GM12872 (cell line): ENCODE measurements at regions not wholly inside any gene's neighbourhood (a gene's known extent, or its start where the extent isn't known, plus 50 kb on each side); places are given as distances from the start of the nearest gene placed in this dataset.

ENCODE experiments used
- CTCF ChIP-seq: IDR thresholded peaks from 3 replicates; pipeline ENCODE4 v1.5.1; 2011; ENCODE audit warnings: low read depth, mild to moderate bottlenecking, low read length, moderate library complexity; ENCODE audit not compliant: insufficient read depth

GRCh38 chrX:138964501-138964900 is 253.0 kb upstream of the FGF13 start:
- no peak for TF ChIP-seq CTCF

GRCh38 chrX:138954976-138955375 is 243.5 kb upstream of the FGF13 start:
- no peak for TF ChIP-seq CTCF

- no peak for TF ChIP-seq CTCF
These were observed 235.4 kb upstream of the FGF13 start for GRCh38 chrX:138946926-138947325.

GRCh38 chrX:138945219-138945618 is 233.7 kb upstream of the FGF13 start:
- TF ChIP-seq CTCF = no peak

- TF ChIP-seq CTCF = no peak
These were observed 227.5 kb upstream of the FGF13 start for GRCh38 chrX:138939038-138939437.

GRCh38 chrX:138938003-138938402 is 226.5 kb upstream of the FGF13 start:
- TF ChIP-seq CTCF = no peak

- no peak for TF ChIP-seq CTCF
These were observed 219.7 kb upstream of the FGF13 start for GRCh38 chrX:138931212-138931611.

- no peak for TF ChIP-seq CTCF
These were observed 219.0 kb upstream of the FGF13 start for GRCh38 chrX:138930583-138930945.
